Kidney (tissue), 13 donors: ENCODE measurements at regions not wholly inside any gene's neighbourhood (a gene's known extent, or its start where the extent isn't known, plus 50 kb on each side); places are given as distances from the start of the nearest gene placed in this dataset.

Source experiments
- DNase-seq, 5 donors: peaks; one replicate each; pipeline ENCODE4 v3.0.0-alpha.2; 2013 to 2020
- FAIRE-seq: peaks from 2 replicates; lab custom pipeline; 2012; peaks lifted over from hg19 to GRCh38; lab: Jason Lieb, UNC
- H3K27ac ChIP-seq, 2 donors: one replicate each; pipeline ENCODE4 v1.7.0; 2013; ENCODE audit warnings: low read depth in 2 of 2, low read length in 2 of 2, inconsistent platforms in 1 of 2
- H3K27me3 ChIP-seq: one replicate; pipeline ENCODE4 v1.7.1; 2013; ENCODE audit warnings: low read length, inconsistent platforms; ENCODE audit not compliant: control insufficient read depth, insufficient read depth
- H3K36me3 ChIP-seq, 3 donors: one replicate each; pipeline versions ENCODE4 v1.7.0 to v1.7.1; 2013; ENCODE audit warnings: low read length in 3 of 3, control low read depth in 1 of 3, inconsistent platforms in 1 of 3; ENCODE audit not compliant: insufficient read depth in 3 of 3, control insufficient read depth in 2 of 3
- H3K4me1 ChIP-seq, 3 donors: one replicate each; pipeline versions ENCODE4 v1.7.0 to v1.7.1; 2013; ENCODE audit warnings: low read length in 3 of 3, inconsistent platforms in 1 of 3, low read depth in 1 of 3; ENCODE audit not compliant: control insufficient read depth in 2 of 3, insufficient read depth in 2 of 3
- H3K4me3 ChIP-seq, 3 donors: one replicate each; pipeline versions ENCODE4 v1.7.0 to v1.8.1; 2013; ENCODE audit warnings: low read length in 3 of 3, control low read depth in 1 of 3, inconsistent platforms in 1 of 3
- H3K9ac ChIP-seq, 3 donors: one replicate each; pipeline versions ENCODE4 v1.7.0 to v1.7.1; 2013; ENCODE audit warnings: low read length in 3 of 3, control low read depth in 1 of 3, inconsistent platforms in 1 of 3
- H3K9me3 ChIP-seq, 3 donors: one replicate each; pipeline versions ENCODE4 v1.7.0 to v1.7.1; 2013; ENCODE audit warnings: low read length in 3 of 3, control low read depth in 1 of 3, inconsistent platforms in 1 of 3; ENCODE audit not compliant: control insufficient read depth in 2 of 3, insufficient read depth in 1 of 3
- CTCF ChIP-seq: IDR thresholded peaks from 3 replicates; pipeline ENCODE4 v1.5.1; 2012; ENCODE audit warnings: mild to moderate bottlenecking, moderate library complexity, borderline replicate concordance; ENCODE audit not compliant: insufficient read depth; ENCODE audit errors: extremely low read depth
- intact Hi-C: fragments of 100-400 bp; cut with DNase I; formaldehyde crosslinking; loops from one replicate; pipeline ENCODE4 v1.11.1; 2022
- donor health status: control.
- donor health status: control.
- donor health status: control.
- donor health status: control.
- donor health status: control.
- donor health status: DM: yes; HTN: yes; CAD: no.
- donor health status: Normal renal cell carcinoma (clear cell type).

DNA sequence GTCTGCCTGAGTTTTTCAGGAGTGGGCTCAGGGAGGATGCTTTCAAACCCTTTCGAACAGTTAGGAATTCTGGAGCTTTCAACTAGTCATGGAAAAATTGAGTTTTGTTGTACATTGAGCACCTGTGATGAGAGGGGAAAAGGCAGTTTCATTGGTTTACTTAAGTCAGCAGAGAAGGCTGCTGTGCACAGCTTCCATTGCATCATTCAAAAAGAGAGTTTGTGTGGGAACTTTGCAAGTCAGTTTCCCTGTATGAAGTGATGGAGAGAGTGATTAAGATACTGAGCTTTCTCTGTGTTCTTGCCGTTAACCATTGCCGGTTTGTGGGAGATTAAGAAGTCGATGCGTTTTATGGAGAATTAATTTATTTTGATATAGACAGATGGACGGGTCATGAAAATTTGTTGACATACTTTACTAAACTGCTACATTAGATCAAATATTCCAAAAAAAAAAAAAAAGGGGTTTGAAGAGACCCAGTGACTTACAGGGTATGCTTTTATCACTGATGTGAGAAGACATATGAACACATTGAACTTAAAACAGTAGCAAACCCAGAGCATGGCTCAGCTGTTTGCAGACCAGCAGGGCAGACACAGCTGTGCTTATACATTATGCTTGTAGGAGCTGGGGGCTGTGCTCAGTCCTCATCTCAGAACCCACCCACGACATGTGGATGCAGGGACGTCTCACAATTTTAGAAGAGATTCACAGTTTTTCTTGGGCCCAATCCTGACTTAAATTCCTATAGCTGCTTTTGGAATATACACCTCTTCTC is 234.1 kb downstream of the SOX4 start:
- H3K9ac ChIP-seq: no peak overlapping the region
- FAIRE-seq (no peak), DNase-seq (peak in 2 of 5 donors; percentile 30 to 52)
- TF ChIP-seq CTCF: no peak
- intact Hi-C loops: no loop called here
- peaks cover 3 to 18% (median 5%) of the 10 kb centered on the region in 3 donors for H3K4me1 ChIP-seq
- no peaks in the 10 kb centered on the region for H3K9me3 ChIP-seq
- no peak overlapping the region for H3K4me3 ChIP-seq
- no peaks in the 10 kb centered on the region for H3K36me3 ChIP-seq
- H3K27me3 ChIP-seq: no peaks in the 10 kb centered on the region
- no peak overlapping the region for H3K27ac ChIP-seq

GRCh38 chr6:21828704-21829103 is 235.2 kb downstream of the SOX4 start:
- TF ChIP-seq CTCF: no peak
- Histone ChIP-seq H3K27me3 (no peaks in the 10 kb centered on the region), H3K9ac (no peak overlapping the region), H3K27ac (no peak overlapping the region), H3K4me1 (peaks cover 3 to 18% (median 5%) of the 10 kb centered on the region in 3 donors), H3K4me3 (no peak overlapping the region), H3K9me3 (no peaks in the 10 kb centered on the region), H3K36me3 (no peaks in the 10 kb centered on the region)
- DNase-seq (no peak), FAIRE-seq (no peak)
- intact Hi-C loops: no loop called here

DNA sequence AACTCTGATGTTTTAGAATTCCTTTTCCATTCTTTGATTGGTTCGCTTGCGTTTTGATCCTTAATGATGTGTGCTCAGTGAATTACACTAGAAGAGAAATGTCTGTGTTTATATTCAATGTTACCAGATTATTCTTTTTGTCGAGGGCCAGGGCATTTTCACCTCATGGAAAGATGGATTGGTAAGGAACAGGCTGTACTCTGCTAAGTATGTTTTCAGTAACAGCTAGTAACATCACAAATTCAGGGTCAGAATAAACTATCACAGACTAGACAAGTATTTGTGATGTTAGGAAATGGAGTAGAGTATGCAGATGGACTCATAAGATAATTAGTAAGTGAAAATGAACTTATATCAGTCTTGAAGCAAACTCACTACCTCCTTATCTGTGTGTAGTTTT is 235.6 kb downstream of the SOX4 start:
- no peaks in the 10 kb centered on the region for H3K36me3 ChIP-seq
- no peaks in the 10 kb centered on the region for H3K27me3 ChIP-seq
- intact Hi-C loops: no loop called here
- H3K9me3 ChIP-seq: no peaks in the 10 kb centered on the region
- H3K27ac ChIP-seq: no peak overlapping the region
- DNase-seq: no peak
- H3K4me1 ChIP-seq: peaks cover 3 to 18% (median 5%) of the 10 kb centered on the region in 3 donors
- FAIRE-seq: no peak
- no peak for TF ChIP-seq CTCF
- no peak overlapping the region for H3K4me3 ChIP-seq
- no peak overlapping the region for H3K9ac ChIP-seq
